GM12878 (cell line): ENCODE measurements at regions not wholly inside any gene's neighbourhood (a gene's known extent, or its start where the extent isn't known, plus 50 kb on each side); places are given as distances from the start of the nearest gene placed in this dataset.

Experiments
- ATAC-seq: fragments of 200-7000 bp; cut with Tn5 transposase; 3 replicates; pipeline ENCODE4 v1.9.1; 2020; ENCODE audit warnings: mild to moderate bottlenecking, moderate library complexity
- BruUV-seq: library from RNA; stranded (reverse); fragments of 400-500 nt; replicated peaks from 2 replicates; lab custom pipeline; 2021; lab: Mats Ljungman, UMichigan
- CTCF ChIA-PET: fragments of 300-600 bp; sonication (Branson Sonifier 250); formaldehyde crosslinking; extraction: SDS; loops from one replicate; lab custom pipeline; 2021; ENCODE audit warnings: inconsistent platforms; lab: Yijun Ruan, JAX
- POLR2A ChIA-PET: fragments of 350-600 bp; formaldehyde crosslinking; extraction: SDS; loops from one replicate; lab custom pipeline; 2021; ENCODE audit warnings: inconsistent platforms; lab: Charles Lee
- RAD21 ChIA-PET: fragments of 300-600 bp; sonication (Branson Sonifier 250); formaldehyde crosslinking; loops from one replicate; lab custom pipeline; 2023; ENCODE audit warnings: antibody characterized with exemption; ENCODE audit not compliant: unreplicated experiment; lab: Charles Lee
- SMC1A ChIA-PET: fragments of 300-600 bp; sonication (Branson Sonifier 250); formaldehyde crosslinking; loops from one replicate; lab custom pipeline; 2023; ENCODE audit not compliant: unreplicated experiment, uncharacterized antibody; lab: Charles Lee
- DNase-seq: peaks from one replicate; pipeline ENCODE4 v3.0.0-alpha.2; 2011; ENCODE audit warnings: low read depth, low spot score
- FAIRE-seq: peaks from 3 replicates; lab custom pipeline; 2011; peaks lifted over from hg19 to GRCh38; lab: Jason Lieb, UNC
- H2AFZ ChIP-seq: 2 replicates; pipeline ENCODE4 v1.6.0; 2011; ENCODE audit warnings: low read depth, low read length, control low read depth; ENCODE audit not compliant: control insufficient read depth
- H3K27ac ChIP-seq: 2 replicates; pipeline ENCODE4 v1.5.1; 2011; ENCODE audit warnings: control low read depth; ENCODE audit not compliant: control insufficient read depth, insufficient read depth
- H3K27me3 ChIP-seq, 2 experiments: replicated peaks in 1 of 2; 2 replicates each; pipeline versions ENCODE4 v1.6.0 to v1.6.1; 2011; ENCODE audit warnings: low read length in 1 of 2; ENCODE audit not compliant: control insufficient read depth in 2 of 2, insufficient read depth in 2 of 2
- H3K36me3 ChIP-seq, 2 experiments: 2 replicates each; pipeline ENCODE4 v1.5.1; 2011; ENCODE audit warnings: low read length in 1 of 2; ENCODE audit not compliant: control insufficient read depth in 2 of 2, insufficient read depth in 2 of 2
- H3K4me1 ChIP-seq: 2 replicates; pipeline ENCODE4 v1.6.1; 2011; ENCODE audit warnings: mild to moderate bottlenecking, low read length, moderate library complexity, mixed read lengths; ENCODE audit not compliant: control insufficient read depth, insufficient read depth
- H3K4me2 ChIP-seq: 2 replicates; pipeline ENCODE4 v1.6.0; 2011; ENCODE audit warnings: control low read depth; ENCODE audit not compliant: control insufficient read depth, insufficient read depth
- H3K4me3 ChIP-seq: fragments of 200-600 bp; sonication (generic); 2 replicates; pipeline ENCODE4 v1.5.1; 2016
- H3K79me2 ChIP-seq: 2 replicates; pipeline ENCODE4 v1.6.0; 2011; ENCODE audit warnings: low read length; ENCODE audit not compliant: control insufficient read depth, insufficient read depth
- H3K9ac ChIP-seq: 2 replicates; pipeline ENCODE4 v1.8.0; 2011; ENCODE audit warnings: low read length, control low read depth, mixed read lengths; ENCODE audit not compliant: control insufficient read depth, insufficient read depth
- H3K9me3 ChIP-seq: replicated peaks from 3 replicates; pipeline ENCODE4 v1.5.1; 2011; ENCODE audit warnings: mild to moderate bottlenecking, low read length; ENCODE audit not compliant: control insufficient read depth, insufficient read depth
- H4K20me1 ChIP-seq: 2 replicates; pipeline ENCODE4 v1.6.0; 2011; ENCODE audit not compliant: control insufficient read depth, insufficient read depth
- ASH2L ChIP-seq: fragments of 300-600, 200-600 bp; sonication (generic); IDR thresholded peaks from 2 replicates; pipeline ENCODE4 v1.6.1; 2017; ENCODE audit warnings: low read depth, mild to moderate bottlenecking, borderline replicate concordance
- CREB1 ChIP-seq: IDR thresholded peaks from 2 replicates; pipeline ENCODE4 v1.6.1; 2012; ENCODE audit warnings: low read depth, mild to moderate bottlenecking, inconsistent platforms
- EED ChIP-seq: sonication (generic); IDR thresholded peaks from 2 replicates; pipeline ENCODE4 v1.6.1; 2016; ENCODE audit warnings: antibody characterized with exemption, low read depth
- EGR1 ChIP-seq, 2 experiments: IDR thresholded peaks; 1 replicate in 1 of 2; 2 replicates in 1 of 2; pipeline ENCODE4 v1.6.1; 2011 to 2012; ENCODE audit warnings: low read depth in 2 of 2, low read length in 2 of 2, borderline replicate concordance in 1 of 2, mild to moderate bottlenecking in 1 of 2, moderate library complexity in 1 of 2
- EP300 ChIP-seq, 2 experiments: fragments of 150-350 bp in 1 of 2; IDR thresholded peaks; 2 replicates each; pipeline ENCODE4 v1.6.1; 2011 to 2012; ENCODE audit warnings: low read depth in 2 of 2, low read length in 2 of 2, borderline replicate concordance in 1 of 2, improper control_type of control experiment in 1 of 2, inconsistent platforms in 1 of 2; ENCODE audit not compliant: control insufficient read depth in 1 of 2
- ESRRA ChIP-seq: IDR thresholded peaks from 2 replicates; pipeline ENCODE4 v1.6.1; 2012; ENCODE audit warnings: mild to moderate bottlenecking, low read length, improper control_type of control experiment
- HDGF ChIP-seq: fragments of 450-650 bp; IDR thresholded peaks from 2 replicates; pipeline ENCODE4 v1.6.1; 2016; ENCODE audit warnings: antibody characterized with exemption
- NFIC ChIP-seq: IDR thresholded peaks from 2 replicates; pipeline ENCODE4 v1.6.1; 2012; ENCODE audit warnings: low read depth, mild to moderate bottlenecking, inconsistent platforms, low read length, moderate library complexity
- PAX5 ChIP-seq: IDR thresholded peaks from 2 replicates; pipeline ENCODE4 v1.6.1; 2011; ENCODE audit warnings: low read depth, low read length, borderline replicate concordance
- YY1 ChIP-seq: IDR thresholded peaks from 2 replicates; pipeline ENCODE4 v1.6.1; 2011; ENCODE audit warnings: low read depth, mild to moderate bottlenecking, low read length
- ZNF384 ChIP-seq: IDR thresholded peaks from 2 replicates; pipeline ENCODE4 v1.6.1; 2012; ENCODE audit warnings: low read depth, mild to moderate bottlenecking, low read length, improper control_type of control experiment, borderline replicate concordance
- ZZZ3 ChIP-seq: IDR thresholded peaks from 2 replicates; pipeline ENCODE4 v1.6.1; 2011; ENCODE audit warnings: low read depth; ENCODE audit not compliant: control insufficient read depth, insufficient read length
- WGBS: methylation state at CpG from one replicate; pipeline ENCODE4 v1.1.6; 2016; ENCODE audit warnings: low lambda C conversion rate; ENCODE audit not compliant: insufficient replicate concordance, insufficient coverage; ENCODE audit errors: missing lambda C conversion rate; 5-methylcytosine and 5-hydroxymethylcytosine counted together
- in situ Hi-C: fragments of 300-500 bp; cut with MboI; formaldehyde crosslinking; loops from 9 replicates; pipeline ENCODE4 v1.14.3; 2018; ENCODE audit warnings: mixed read lengths
- intact Hi-C: fragments of 100-400 bp; cut with micrococcal nuclease; formaldehyde crosslinking; loops from one replicate; pipeline ENCODE4 v1.14.2; 2022; ENCODE audit not compliant: unreplicated experiment
- TF ChIP-seq, protein P1 (sequence below): IDR thresholded peaks from 2 replicates; pipeline ENCODE4 v1.6.1; 2011; ENCODE audit warnings: low read depth, low read length, improper control_type of control experiment, borderline replicate concordance
- TF ChIP-seq, protein P2 (sequence below): IDR thresholded peaks from 2 replicates; pipeline ENCODE4 v1.6.1; 2012; ENCODE audit warnings: low read depth, low read length, improper control_type of control experiment
- TF ChIP-seq, protein P3 (sequence below): fragments of 450-650 bp; IDR thresholded peaks from 2 replicates; pipeline ENCODE4 v1.6.1; 2016; ENCODE audit warnings: mild to moderate bottlenecking
- TF ChIP-seq, protein P4 (sequence below): fragments of 450-650 bp; formaldehyde crosslinking; IDR thresholded peaks from 2 replicates; pipeline ENCODE4 v1.5.0; 2022; ENCODE audit warnings: mild to moderate bottlenecking, missing genetic modification characterization

DNA sequence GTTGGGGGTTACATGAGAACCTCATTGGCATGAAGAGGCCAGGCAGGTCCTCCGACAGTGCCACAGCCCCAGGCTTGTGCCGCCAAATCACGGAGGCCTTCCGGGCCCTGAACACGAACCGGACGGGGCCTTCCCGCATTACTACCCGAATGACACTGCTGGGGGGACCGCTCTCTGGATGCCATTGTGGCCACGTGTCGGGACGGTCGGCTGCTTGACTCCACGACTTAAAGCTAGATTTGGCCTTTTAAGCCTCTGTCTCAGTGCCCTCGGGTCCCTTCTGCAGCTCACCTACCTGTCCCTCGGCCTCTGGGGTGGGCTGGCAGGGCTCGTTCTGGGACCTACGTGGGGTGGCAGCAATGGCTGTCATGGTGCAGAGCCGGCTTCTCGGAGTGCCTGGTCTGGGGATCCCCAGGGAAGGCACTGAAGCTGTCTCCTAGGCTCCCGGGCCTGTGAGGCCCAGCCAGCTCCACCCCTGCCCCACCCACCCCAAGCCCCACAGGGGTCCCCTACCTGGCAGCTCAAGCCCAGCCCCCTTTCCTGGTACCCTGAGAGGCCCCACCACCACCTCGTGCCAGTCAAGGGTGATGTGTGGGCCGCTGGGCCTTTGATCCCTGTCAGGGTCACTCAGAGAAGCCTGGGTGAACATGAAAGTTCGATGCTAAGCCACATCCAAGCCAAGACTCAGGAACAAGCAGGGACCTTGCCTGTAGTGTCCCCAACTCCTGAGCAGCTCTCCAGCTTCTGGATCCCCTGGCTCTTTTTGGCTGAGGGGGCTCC, 245.8 kb upstream of the SGCG start:
- H3K27ac ChIP-seq, result no peak overlapping the region
- ChIA-PET RAD21 (no interaction called here), POLR2A (no interaction called here), CTCF (interaction anchor here (0.5 kb wide), 1 partner anchor 1274 kb away, joined by 3 read pairs; no protein-coding TSS in a partner anchor), SMC1A (no interaction called here)
- BruUV-seq, result no TSS peak
- DNase-seq (no peak), ATAC-seq (no peak), FAIRE-seq (no peak)
- no peaks in the 10 kb centered on the region; the same call in 2 of the 3 replicates for H3K9me3 ChIP-seq
- H3K9ac ChIP-seq, result no peak overlapping the region
- H3K79me2 ChIP-seq, result no peaks in the 10 kb centered on the region
- H4K20me1 ChIP-seq, result no peaks in the 10 kb centered on the region
- H2AFZ ChIP-seq, result no peak overlapping the region
- in situ Hi-C loops, result no loop called here
- H3K27me3 ChIP-seq, result no peaks in the 10 kb centered on the region
- no peaks in the 10 kb centered on the region for H3K36me3 ChIP-seq
- H3K4me2 ChIP-seq, result no peak overlapping the region
- H3K4me1 ChIP-seq, result no peaks in the 10 kb centered on the region
- WGBS, result 67% methylated on average over 23 of the region's 25 CpGs
- intact Hi-C loops, result loop anchor here (10.0 kb wide), 1 partner anchor 1420 kb away; no protein-coding TSS in a partner anchor
- no peak overlapping the region for H3K4me3 ChIP-seq
- TF ChIP-seq EP300 (IDR thresholded peaks at IDR 0.05; ENCODE audit: borderline replicate concordance in 1 of 2, control insufficient read depth in 1 of 2, low read depth in 2 of 2, low read length in 2 of 2) (no peak), ZNF384 (no peak), EED (no peak), ZZZ3 (no peak), YY1 (no peak), CREB1 (no peak), EGR1 (IDR thresholded peaks at IDR 0.05; ENCODE audit: borderline replicate concordance in 1 of 2, low read depth in 2 of 2, low read length in 2 of 2) (no peak), ESRRA (no peak), NFIC (no peak), PAX5 (no peak), HDGF (no peak), ASH2L (no peak)
- TF ChIP-seq, protein P1, sequence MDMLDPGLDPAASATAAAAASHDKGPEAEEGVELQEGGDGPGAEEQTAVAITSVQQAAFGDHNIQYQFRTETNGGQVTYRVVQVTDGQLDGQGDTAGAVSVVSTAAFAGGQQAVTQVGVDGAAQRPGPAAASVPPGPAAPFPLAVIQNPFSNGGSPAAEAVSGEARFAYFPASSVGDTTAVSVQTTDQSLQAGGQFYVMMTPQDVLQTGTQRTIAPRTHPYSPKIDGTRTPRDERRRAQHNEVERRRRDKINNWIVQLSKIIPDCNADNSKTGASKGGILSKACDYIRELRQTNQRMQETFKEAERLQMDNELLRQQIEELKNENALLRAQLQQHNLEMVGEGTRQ, result no peak
- TF ChIP-seq, protein P2, sequence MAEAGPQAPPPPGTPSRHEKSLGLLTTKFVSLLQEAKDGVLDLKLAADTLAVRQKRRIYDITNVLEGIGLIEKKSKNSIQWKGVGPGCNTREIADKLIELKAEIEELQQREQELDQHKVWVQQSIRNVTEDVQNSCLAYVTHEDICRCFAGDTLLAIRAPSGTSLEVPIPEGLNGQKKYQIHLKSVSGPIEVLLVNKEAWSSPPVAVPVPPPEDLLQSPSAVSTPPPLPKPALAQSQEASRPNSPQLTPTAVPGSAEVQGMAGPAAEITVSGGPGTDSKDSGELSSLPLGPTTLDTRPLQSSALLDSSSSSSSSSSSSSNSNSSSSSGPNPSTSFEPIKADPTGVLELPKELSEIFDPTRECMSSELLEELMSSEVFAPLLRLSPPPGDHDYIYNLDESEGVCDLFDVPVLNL, result no peak
- TF ChIP-seq, protein P3, sequence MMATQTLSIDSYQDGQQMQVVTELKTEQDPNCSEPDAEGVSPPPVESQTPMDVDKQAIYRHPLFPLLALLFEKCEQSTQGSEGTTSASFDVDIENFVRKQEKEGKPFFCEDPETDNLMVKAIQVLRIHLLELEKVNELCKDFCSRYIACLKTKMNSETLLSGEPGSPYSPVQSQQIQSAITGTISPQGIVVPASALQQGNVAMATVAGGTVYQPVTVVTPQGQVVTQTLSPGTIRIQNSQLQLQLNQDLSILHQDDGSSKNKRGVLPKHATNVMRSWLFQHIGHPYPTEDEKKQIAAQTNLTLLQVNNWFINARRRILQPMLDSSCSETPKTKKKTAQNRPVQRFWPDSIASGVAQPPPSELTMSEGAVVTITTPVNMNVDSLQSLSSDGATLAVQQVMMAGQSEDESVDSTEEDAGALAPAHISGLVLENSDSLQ, result no peak
- TF ChIP-seq, protein P4, sequence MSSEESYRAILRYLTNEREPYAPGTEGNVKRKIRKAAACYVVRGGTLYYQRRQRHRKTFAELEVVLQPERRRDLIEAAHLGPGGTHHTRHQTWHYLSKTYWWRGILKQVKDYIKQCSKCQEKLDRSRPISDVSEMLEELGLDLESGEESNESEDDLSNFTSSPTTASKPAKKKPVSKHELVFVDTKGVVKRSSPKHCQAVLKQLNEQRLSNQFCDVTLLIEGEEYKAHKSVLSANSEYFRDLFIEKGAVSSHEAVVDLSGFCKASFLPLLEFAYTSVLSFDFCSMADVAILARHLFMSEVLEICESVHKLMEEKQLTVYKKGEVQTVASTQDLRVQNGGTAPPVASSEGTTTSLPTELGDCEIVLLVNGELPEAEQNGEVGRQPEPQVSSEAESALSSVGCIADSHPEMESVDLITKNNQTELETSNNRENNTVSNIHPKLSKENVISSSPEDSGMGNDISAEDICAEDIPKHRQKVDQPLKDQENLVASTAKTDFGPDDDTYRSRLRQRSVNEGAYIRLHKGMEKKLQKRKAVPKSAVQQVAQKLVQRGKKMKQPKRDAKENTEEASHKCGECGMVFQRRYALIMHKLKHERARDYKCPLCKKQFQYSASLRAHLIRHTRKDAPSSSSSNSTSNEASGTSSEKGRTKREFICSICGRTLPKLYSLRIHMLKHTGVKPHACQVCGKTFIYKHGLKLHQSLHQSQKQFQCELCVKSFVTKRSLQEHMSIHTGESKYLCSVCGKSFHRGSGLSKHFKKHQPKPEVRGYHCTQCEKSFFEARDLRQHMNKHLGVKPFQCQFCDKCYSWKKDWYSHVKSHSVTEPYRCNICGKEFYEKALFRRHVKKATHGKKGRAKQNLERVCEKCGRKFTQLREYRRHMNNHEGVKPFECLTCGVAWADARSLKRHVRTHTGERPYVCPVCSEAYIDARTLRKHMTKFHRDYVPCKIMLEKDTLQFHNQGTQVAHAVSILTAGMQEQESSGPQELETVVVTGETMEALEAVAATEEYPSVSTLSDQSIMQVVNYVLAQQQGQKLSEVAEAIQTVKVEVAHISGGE (CRISPR knock-in tag), result no peak
